HL-60/S4 treated with phorbol 12-myristate 13-acetate at 8.2 ng/mL for 4 days and 3 days (cell line): ENCODE measurements at regions not wholly inside any gene's neighbourhood (a gene's known extent, or its start where the extent isn't known, plus 50 kb on each side); places are given as distances from the start of the nearest gene placed in this dataset.
"Not testable (repeated sequence)": the region's sequence is repeated elsewhere in the genome, so short reads cannot be mapped to it uniquely, and the experiment has no call there.

Source experiments
- in situ Hi-C: fragments of 300-500 bp; cut with MboI; formaldehyde crosslinking; loops from 2 replicates; pipeline ENCODE4 v1.15.0; 2022; ENCODE audit warnings: low sequenced_read_pairs

GRCh38 chr2:129191530-129191929 lies 787.9 kb upstream of the RAB6C start:
- in situ Hi-C loops, result no loop called here

DNA sequence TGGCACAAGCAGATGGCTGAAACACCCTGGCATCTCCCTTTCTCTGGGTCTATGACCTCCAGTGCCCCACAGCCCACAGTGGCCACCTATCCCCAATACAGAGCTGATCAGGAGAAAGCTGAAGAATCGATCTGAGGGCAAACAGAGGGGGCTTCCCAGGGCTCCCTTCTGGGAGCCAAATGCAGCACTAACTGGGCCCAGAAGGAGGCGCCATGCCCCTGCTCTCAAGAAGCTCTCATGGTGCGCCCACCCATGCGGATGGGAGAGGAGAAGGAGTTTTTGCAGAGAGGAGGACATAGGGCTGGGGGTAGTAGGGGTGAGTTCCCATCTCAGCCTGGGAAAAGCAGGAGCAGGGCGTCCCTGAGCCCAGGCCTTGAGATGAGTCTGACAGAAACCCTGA lies 787.3 kb upstream of the RAB6C start:
- in situ Hi-C loops, result no loop called here

GRCh38 chr2:129192841-129193253 lies 786.6 kb upstream of the RAB6C start:
- in situ Hi-C loops, result no loop called here

- in situ Hi-C loops, result no loop called here
Measured at GRCh38 chr2:129193961-129194360, 785.5 kb upstream of the RAB6C start.

DNA sequence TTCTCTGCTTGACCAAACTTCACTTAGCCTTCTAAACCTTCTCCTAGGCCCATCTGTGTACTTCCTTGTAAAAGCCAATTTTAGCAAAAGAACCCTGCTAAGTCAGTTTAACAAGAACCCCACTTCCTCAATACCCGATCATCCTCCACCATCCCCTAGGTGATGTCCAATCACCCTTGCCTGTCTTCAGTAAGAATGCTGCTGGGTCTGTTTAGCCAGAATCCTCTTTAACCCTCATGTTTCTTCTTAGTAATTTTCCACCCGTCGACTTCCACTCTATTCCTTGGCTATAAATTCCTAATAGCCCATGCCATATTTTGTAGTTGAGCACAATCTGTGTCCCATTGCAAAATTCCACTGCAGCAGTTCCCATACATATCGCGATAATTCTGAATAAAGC lies 780.0 kb upstream of the RAB6C start:
- in situ Hi-C loops, result no loop called here

- in situ Hi-C loops, result no loop called here
Measured at GRCh38 chr2:129201696-129202095, 777.8 kb upstream of the RAB6C start.

GRCh38 chr2:129203331-129203730 lies 776.1 kb upstream of the RAB6C start:
- in situ Hi-C loops, result no loop called here

- in situ Hi-C loops, result not testable (repeated sequence)
Measured at GRCh38 chr2:129204581-129204980, 774.9 kb upstream of the RAB6C start.

DNA sequence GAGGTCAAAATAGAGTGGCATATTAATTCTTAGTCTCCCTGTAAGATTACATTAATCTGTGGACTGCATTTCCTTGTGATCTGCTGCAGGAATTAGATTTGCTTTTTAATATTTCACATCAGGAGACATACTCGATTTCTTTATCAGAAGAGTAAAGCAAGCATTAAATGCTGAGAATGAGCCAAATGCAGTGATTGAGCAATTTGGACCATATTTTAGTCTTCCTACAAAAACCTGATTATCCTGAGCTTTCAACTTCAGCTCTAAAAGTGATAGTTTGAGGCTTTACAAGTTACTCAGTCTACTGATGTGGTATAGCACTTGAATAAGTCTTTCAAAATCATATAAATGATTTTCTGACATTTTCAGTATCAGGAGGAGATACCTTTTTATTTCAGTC lies 774.3 kb upstream of the RAB6C start:
- in situ Hi-C loops, result no loop called here

GRCh38 chr2:129205766-129206165 lies 773.7 kb upstream of the RAB6C start:
- in situ Hi-C loops, result no loop called here

GRCh38 chr2:129212299-129212958 lies 767.0 kb upstream of the RAB6C start:
- in situ Hi-C loops, result no loop called here

DNA sequence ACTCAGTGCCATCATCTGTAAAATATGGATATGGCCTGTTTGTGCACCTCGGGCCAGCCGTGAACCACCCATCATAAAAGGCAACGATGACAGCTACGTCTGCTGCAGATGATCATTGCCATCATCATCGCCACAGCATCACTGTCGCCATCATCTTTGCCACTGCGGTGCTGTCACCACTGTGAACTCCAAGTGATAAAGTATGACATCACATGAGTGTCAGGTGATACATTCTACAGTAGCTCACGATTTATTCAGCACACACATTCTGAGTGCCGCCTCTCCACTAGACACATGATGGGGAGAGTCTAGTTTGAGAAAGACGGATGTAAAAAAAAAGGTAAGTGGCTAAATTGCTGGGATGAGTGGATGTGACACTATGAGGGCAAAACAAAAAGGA lies 755.4 kb upstream of the RAB6C start:
- in situ Hi-C loops, result no loop called here

GRCh38 chr2:129224486-129224885 lies 755.0 kb upstream of the RAB6C start:
- in situ Hi-C loops, result no loop called here

DNA sequence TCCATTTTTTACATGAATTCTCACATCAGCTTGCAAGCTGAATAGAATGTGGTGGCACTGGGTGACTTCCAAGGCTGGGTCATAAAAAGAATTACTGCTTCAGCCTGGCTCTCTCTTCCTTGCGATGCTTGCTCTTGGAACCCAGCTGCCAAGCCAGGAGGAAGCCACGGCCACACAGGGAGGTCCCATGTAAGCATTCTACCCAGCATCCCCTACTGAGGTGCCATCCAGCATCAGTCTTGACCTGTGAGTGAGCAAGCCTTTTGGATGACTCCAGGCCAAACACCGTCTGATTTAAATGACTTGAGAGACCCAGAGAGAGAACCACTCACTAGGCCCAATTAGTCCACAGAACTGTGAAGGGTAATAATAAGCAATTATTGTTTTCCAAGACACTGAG lies 750.3 kb upstream of the RAB6C start:
- in situ Hi-C loops, result no loop called here

DNA sequence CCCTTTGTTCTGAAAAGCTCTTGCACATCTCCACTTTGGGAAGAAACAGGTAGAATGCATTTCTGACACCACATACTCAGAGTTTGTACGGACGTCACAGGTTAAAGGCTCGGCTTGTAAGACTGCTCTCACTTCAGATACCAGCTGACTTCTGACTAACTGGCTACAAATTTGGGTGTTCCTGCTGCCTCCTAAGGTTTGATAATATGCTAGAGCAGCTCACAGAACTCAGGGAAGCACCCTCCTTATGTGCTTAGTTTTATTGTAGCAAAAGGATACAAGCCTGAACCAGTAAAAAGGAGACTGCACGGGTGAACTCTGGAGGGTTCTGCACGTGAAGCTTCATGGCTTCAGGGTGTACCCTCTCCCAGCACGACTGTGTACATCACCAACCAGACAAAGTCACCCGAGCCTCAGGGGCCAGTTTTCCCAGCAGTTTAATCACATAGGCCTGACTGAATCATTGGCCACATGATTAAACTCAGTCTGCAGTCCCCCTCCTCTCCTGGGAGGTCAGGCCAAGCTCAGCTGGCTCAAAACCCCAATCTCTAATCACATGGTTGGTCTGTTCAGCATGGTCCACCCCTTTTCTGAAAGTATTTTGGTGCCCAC lies 749.5 kb upstream of the RAB6C start:
- in situ Hi-C loops, result no loop called here

DNA sequence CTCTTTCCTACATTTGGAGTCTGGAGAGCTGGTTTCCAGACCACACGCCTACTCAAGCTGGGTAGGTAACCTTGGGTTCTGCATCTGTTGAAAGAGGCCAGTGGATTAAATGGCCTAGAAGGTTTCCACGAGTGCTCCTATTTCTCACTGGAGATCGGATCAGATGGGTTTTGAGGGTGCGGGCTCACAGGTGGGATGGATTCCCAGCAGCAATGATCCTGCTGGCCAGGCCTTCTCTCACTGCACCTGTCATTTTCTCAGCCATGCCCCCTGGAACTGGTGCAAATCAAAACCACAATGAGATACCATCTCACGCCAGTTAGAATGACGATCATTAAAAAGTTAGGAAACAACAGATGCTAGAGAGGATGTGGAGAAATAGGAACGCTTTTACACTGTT lies 747.5 kb upstream of the RAB6C start:
- in situ Hi-C loops, result no loop called here

DNA sequence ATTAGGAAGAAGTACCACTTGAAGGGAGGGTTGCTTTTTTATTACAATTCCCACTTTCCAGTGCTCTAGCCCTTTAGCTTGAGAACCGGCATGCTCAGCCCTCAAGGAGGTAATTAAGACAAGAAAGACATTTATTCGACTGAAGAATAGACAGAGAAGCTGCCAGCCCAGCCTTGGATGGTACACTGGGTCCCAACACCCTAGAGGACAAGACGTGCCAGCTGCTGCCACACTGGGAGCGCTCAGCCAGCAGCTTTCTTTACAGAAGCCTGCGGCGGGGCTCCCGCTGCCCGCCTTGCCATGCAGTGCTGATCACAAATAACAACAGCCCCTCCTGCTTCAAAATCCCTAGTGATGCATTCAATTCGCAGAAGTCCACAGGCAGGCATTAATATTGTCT lies 746.3 kb upstream of the RAB6C start:
- in situ Hi-C loops, result no loop called here

- in situ Hi-C loops, result no loop called here
Measured at GRCh38 chr2:129233751-129234406, 745.6 kb upstream of the RAB6C start.

DNA sequence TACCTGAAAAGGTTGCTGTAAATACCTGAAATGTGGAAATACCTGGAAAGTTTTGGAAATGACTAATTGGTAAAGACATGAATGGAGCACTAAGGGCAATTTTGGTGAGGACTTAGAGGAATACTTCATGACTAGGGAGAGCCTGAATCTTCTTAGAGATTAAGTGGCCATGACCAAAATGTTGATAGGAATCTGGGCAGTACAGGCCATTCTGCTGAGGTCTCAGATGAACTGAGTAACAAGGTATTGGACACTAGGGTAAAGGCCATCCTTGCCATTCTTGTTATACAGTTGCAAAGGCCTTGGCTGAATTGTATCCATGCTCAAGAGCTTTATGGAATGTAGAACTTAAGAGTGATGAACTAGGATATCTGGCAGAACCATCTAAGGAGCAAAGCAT lies 742.9 kb upstream of the RAB6C start:
- in situ Hi-C loops, result no loop called here

DNA sequence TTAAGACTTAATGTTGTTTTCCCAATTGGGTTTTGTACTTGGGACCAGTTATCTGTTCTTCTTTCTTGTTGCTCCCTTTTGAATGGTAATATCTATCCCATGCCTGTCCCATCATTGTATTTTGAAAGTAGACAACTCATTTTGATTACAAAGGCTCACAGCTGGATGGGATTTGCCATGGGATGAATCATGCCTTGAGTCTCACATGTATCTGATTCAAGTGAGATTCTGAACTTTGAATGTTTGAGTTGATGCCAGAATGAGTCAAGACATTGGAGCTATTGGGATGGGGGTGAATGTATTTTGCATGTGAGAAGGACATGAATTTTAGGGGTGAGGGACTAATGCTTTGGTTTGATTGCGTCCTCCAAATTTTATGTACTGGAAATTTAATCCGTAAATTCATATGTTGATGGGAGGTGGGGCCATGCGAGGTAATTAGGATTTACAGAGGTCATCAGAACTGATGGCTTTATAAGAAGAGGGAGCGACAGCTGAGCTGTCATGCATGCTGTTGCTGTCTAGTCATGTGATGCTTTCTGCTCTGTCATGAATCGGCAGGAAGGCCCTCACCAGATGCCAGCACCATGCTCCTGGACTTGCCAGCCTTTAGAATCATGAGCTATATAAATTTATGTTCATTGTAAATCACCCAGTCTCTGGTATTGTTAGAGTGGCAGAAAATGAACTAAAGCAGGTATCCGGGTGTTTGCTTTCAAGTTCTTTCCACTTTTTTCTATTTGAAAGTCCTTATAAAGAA lies 741.3 kb upstream of the RAB6C start:
- in situ Hi-C loops, result no loop called here

- in situ Hi-C loops, result no loop called here
Measured at GRCh38 chr2:129239141-129239540, 740.3 kb upstream of the RAB6C start.

GRCh38 chr2:129240061-129240460 lies 739.4 kb upstream of the RAB6C start:
- in situ Hi-C loops, result no loop called here
